Small intestine (tissue), 7 donors: ENCODE measurements at regions not wholly inside any gene's neighbourhood (a gene's known extent, or its start where the extent isn't known, plus 50 kb on each side); places are given as distances from the start of the nearest gene placed in this dataset.

Source experiments
- DNase-seq, 2 donors: peaks; one replicate each; pipeline versions ENCODE4 v3.0.0 to v3.0.0-alpha.2; 2013
- FAIRE-seq: peaks from 2 replicates; lab custom pipeline; 2012; peaks lifted over from hg19 to GRCh38; lab: Jason Lieb, UNC
- H3K27ac ChIP-seq, 3 donors: one replicate each; pipeline ENCODE4 v1.5.1; 2013; ENCODE audit warnings: low read length in 2 of 3, mild to moderate bottlenecking in 2 of 3, control low read depth in 1 of 3, inconsistent platforms in 1 of 3, low read depth in 1 of 3, moderate library complexity in 1 of 3
- H3K27me3 ChIP-seq, 3 donors: one replicate each; pipeline ENCODE4 v1.6.1; 2013; ENCODE audit warnings: low read length in 3 of 3, inconsistent platforms in 1 of 3; ENCODE audit not compliant: control insufficient read depth in 3 of 3, insufficient read depth in 3 of 3
- H3K36me3 ChIP-seq, 3 donors: one replicate each; pipeline ENCODE4 v1.6.1; 2013; ENCODE audit warnings: low read length in 3 of 3, inconsistent platforms in 1 of 3, low read depth in 1 of 3, mild to moderate bottlenecking in 1 of 3, moderate library complexity in 1 of 3; ENCODE audit not compliant: control insufficient read depth in 3 of 3, insufficient read depth in 2 of 3
- H3K4me1 ChIP-seq, 3 donors: one replicate each; pipeline ENCODE4 v1.6.1; 2013; ENCODE audit warnings: low read length in 2 of 3, inconsistent platforms in 1 of 3, low read depth in 1 of 3, mild to moderate bottlenecking in 1 of 3, moderate library complexity in 1 of 3; ENCODE audit not compliant: control insufficient read depth in 3 of 3, insufficient read depth in 2 of 3
- H3K4me3 ChIP-seq, 3 donors: one replicate each; pipeline ENCODE4 v1.5.1; 2013; ENCODE audit warnings: low read length in 3 of 3, control low read depth in 1 of 3, inconsistent platforms in 1 of 3, low read depth in 1 of 3, mild to moderate bottlenecking in 1 of 3, moderate library complexity in 1 of 3
- H3K9me3 ChIP-seq, 2 donors: one replicate each; pipeline ENCODE4 v1.6.1; 2013; ENCODE audit warnings: low read depth in 1 of 2, low read length in 1 of 2; ENCODE audit not compliant: control insufficient read depth in 2 of 2, insufficient read depth in 1 of 2
- WGBS, 3 donors: extraction: QIAGEN DNeasy Blood & Tissue Kit; methylation state at CpG; one replicate each; pipeline ENCODE4 v1.1.7; 2013; 5-methylcytosine and 5-hydroxymethylcytosine counted together
- donor health status: healthy with polysubstance abuse.
- donor health status: control.
- donor health status: control.
- donor health status: Bipolar disorder and iron deficiency.
- donor health status: healthy.

- 87 to 90% (median 88%) methylated on average over 2 of the region's 2 CpGs for WGBS, 3 donors
- no peak overlapping the region for H3K27ac ChIP-seq
- DNase-seq: no peak
- H3K9me3 ChIP-seq: peaks cover 0 to 11% of the 10 kb centered on the region in 2 donors
- no peaks in the 10 kb centered on the region for H3K4me1 ChIP-seq
- no peak overlapping the region for H3K4me3 ChIP-seq
- peaks cover 0 to 5% (median 0%) of the 10 kb centered on the region in 3 donors for H3K27me3 ChIP-seq
- H3K36me3 ChIP-seq: no peaks in the 10 kb centered on the region
- no peak for FAIRE-seq
Measured at GRCh38 chr10:113434950-113435349, 117.9 kb upstream of the HABP2 start.

GRCh38 chr10:113435881-113436280 is 117.0 kb upstream of the HABP2 start:
- FAIRE-seq (no peak), DNase-seq (no peak)
- WGBS, 3 donors: 85 to 94% (median 87%) methylated on average over 2 of the region's 2 CpGs
- Histone ChIP-seq H3K27me3 (peaks cover 0 to 5% (median 0%) of the 10 kb centered on the region in 3 donors), H3K36me3 (no peaks in the 10 kb centered on the region), H3K4me3 (no peak overlapping the region), H3K9me3 (peaks cover 0 to 6% of the 10 kb centered on the region in 2 donors), H3K4me1 (no peaks in the 10 kb centered on the region), H3K27ac (no peak overlapping the region)

GRCh38 chr10:113436851-113437250 is 116.0 kb upstream of the HABP2 start:
- H3K4me3 ChIP-seq: no peak overlapping the region
- H3K36me3 ChIP-seq: no peaks in the 10 kb centered on the region
- no peak overlapping the region for H3K27ac ChIP-seq
- H3K4me1 ChIP-seq: no peaks in the 10 kb centered on the region
- DNase-seq (no peak), FAIRE-seq (no peak)
- 69 to 70% (median 69%) methylated on average over 4 of the region's 4 CpGs for WGBS, 3 donors
- H3K27me3 ChIP-seq: peaks cover 0 to 5% (median 0%) of the 10 kb centered on the region in 3 donors
- H3K9me3 ChIP-seq: peaks cover 0 to 3% of the 10 kb centered on the region in 2 donors

GRCh38 chr10:113438652-113439051 is 114.2 kb upstream of the HABP2 start:
- FAIRE-seq (no peak), DNase-seq (no peak)
- H3K4me1 ChIP-seq: peaks cover 0 to 3% (median 0%) of the 10 kb centered on the region in 3 donors
- H3K9me3 ChIP-seq: peaks cover 0 to 3% of the 10 kb centered on the region in 2 donors
- H3K4me3 ChIP-seq: no peak overlapping the region
- 80 to 92% (median 85%) methylated on average over 2 of the region's 2 CpGs for WGBS, 3 donors
- no peak overlapping the region for H3K27ac ChIP-seq
- no peaks in the 10 kb centered on the region for H3K27me3 ChIP-seq
- no peaks in the 10 kb centered on the region for H3K36me3 ChIP-seq

GRCh38 chr10:113441220-113441619 is 111.6 kb upstream of the HABP2 start:
- H3K4me3 ChIP-seq: no peak overlapping the region
- no peaks in the 10 kb centered on the region for H3K36me3 ChIP-seq
- H3K27me3 ChIP-seq: no peaks in the 10 kb centered on the region
- 76 to 86% (median 82%) methylated on average over 6 of the region's 6 CpGs for WGBS, 3 donors
- H3K9me3 ChIP-seq: peaks cover 0 to 3% of the 10 kb centered on the region in 2 donors
- FAIRE-seq: no peak
- no peak overlapping the region for H3K27ac ChIP-seq
- H3K4me1 ChIP-seq: peaks cover 0 to 3% (median 0%) of the 10 kb centered on the region in 3 donors
- DNase-seq: no peak

- H3K4me1 ChIP-seq: peaks cover 0 to 3% (median 0%) of the 10 kb centered on the region in 3 donors
- no peaks in the 10 kb centered on the region for H3K36me3 ChIP-seq
- H3K27me3 ChIP-seq: no peaks in the 10 kb centered on the region
- no peak overlapping the region for H3K4me3 ChIP-seq
- FAIRE-seq (no peak), DNase-seq (no peak)
- no peak overlapping the region for H3K27ac ChIP-seq
- H3K9me3 ChIP-seq: peaks cover 0 to 8% of the 10 kb centered on the region in 2 donors
- WGBS, 3 donors: 87 to 95% (median 90%) methylated on average over 4 of the region's 4 CpGs
Measured at GRCh38 chr10:113441686-113442270, 111.1 kb upstream of the HABP2 start.

GRCh38 chr10:113442336-113442735 is 110.5 kb upstream of the HABP2 start:
- Histone ChIP-seq H3K36me3 (no peaks in the 10 kb centered on the region), H3K4me1 (peaks cover 0 to 3% (median 0%) of the 10 kb centered on the region in 3 donors), H3K4me3 (no peak overlapping the region), H3K27me3 (no peaks in the 10 kb centered on the region), H3K9me3 (peaks cover 0 to 8% of the 10 kb centered on the region in 2 donors), H3K27ac (no peak overlapping the region)
- FAIRE-seq (no peak), DNase-seq (no peak)
- 57 to 59% (median 58%) methylated on average over 2 of the region's 2 CpGs for WGBS, 3 donors

- 67 to 79% (median 72%) methylated on average over 3 of the region's 3 CpGs for WGBS, 3 donors
- no peaks in the 10 kb centered on the region for H3K36me3 ChIP-seq
- peaks cover 0 to 8% of the 10 kb centered on the region in 2 donors for H3K9me3 ChIP-seq
- no peak overlapping the region for H3K27ac ChIP-seq
- DNase-seq (no peak), FAIRE-seq (no peak)
- H3K4me3 ChIP-seq: no peak overlapping the region
- no peaks in the 10 kb centered on the region for H3K27me3 ChIP-seq
- H3K4me1 ChIP-seq: peaks cover 0 to 3% (median 0%) of the 10 kb centered on the region in 3 donors
Measured at GRCh38 chr10:113443141-113443925, 109.5 kb upstream of the HABP2 start.
